Panc1 (cell line): ENCODE measurements at regions not wholly inside any gene's neighbourhood (a gene's known extent, or its start where the extent isn't known, plus 50 kb on each side); places are given as distances from the start of the nearest gene placed in this dataset.

Experiments
- ATAC-seq: fragments of 200-7000 bp; cut with Tn5 transposase; 2 replicates; pipeline ENCODE4 v1.9.1; 2020; ENCODE audit warnings: mild to moderate bottlenecking, moderate library complexity
- BruUV-seq: library from RNA; stranded (reverse); fragments of 400-500 nt; replicated peaks from 2 replicates; lab custom pipeline; 2021; lab: Mats Ljungman, UMichigan
- CTCF ChIA-PET: fragments of 300-600 bp; sonication (Branson Sonifier 250); formaldehyde crosslinking; loops from one replicate; lab custom pipeline; 2022; ENCODE audit warnings: antibody characterized with exemption; lab: Charles Lee
- POLR2A ChIA-PET: fragments of 300-600 bp; sonication (Branson Sonifier 250); formaldehyde crosslinking; loops from one replicate; lab custom pipeline; 2022; ENCODE audit warnings: antibody characterized with exemption; lab: Charles Lee
- DNase-seq: peaks from one replicate; pipeline ENCODE4 v3.0.0-alpha.2; 2010; ENCODE audit warnings: low read depth, low spot score
- H3K27ac ChIP-seq: 2 replicates; pipeline ENCODE4 v1.5.1; 2011; ENCODE audit warnings: mild to moderate bottlenecking, low read length, inconsistent platforms
- H3K27me3 ChIP-seq: fragments of 200-500 bp; sonication (Bioruptor generic); 2 replicates; pipeline ENCODE4 v1.6.0; 2014; ENCODE audit warnings: low read length, inconsistent platforms; ENCODE audit not compliant: control insufficient read depth, insufficient read depth
- H3K36me3 ChIP-seq: fragments of 200-500 bp; sonication (Bioruptor generic); 2 replicates; pipeline ENCODE4 v1.5.1; 2014; ENCODE audit warnings: inconsistent platforms, mild to moderate bottlenecking, low read length, moderate library complexity; ENCODE audit not compliant: control insufficient read depth, insufficient read depth
- H3K4me1 ChIP-seq: 2 replicates; pipeline ENCODE4 v1.5.1; 2011; ENCODE audit warnings: inconsistent platforms, mild to moderate bottlenecking, low read length, moderate library complexity; ENCODE audit not compliant: control insufficient read depth, insufficient read depth
- H3K4me3 ChIP-seq, 2 experiments: 2 replicates each; pipeline ENCODE4 v1.5.1; 2011 to 2012; ENCODE audit warnings: low read depth in 2 of 2, low read length in 2 of 2, mild to moderate bottlenecking in 2 of 2, inconsistent platforms in 1 of 2, moderate library complexity in 1 of 2
- H3K9me3 ChIP-seq: fragments of 200-500 bp; sonication (Bioruptor generic); 2 replicates; pipeline ENCODE4 v1.5.1; 2014; ENCODE audit warnings: low read depth, mild to moderate bottlenecking, inconsistent platforms, low read length, moderate library complexity; ENCODE audit not compliant: control insufficient read depth, insufficient read depth
- POLR2AphosphoS5 ChIP-seq: IDR thresholded peaks from 2 replicates; pipeline ENCODE4 v1.6.1; 2012; ENCODE audit warnings: mild to moderate bottlenecking, low read depth, low read length, moderate library complexity
- SIN3A ChIP-seq: IDR thresholded peaks from 2 replicates; pipeline ENCODE4 v1.6.1; 2012; ENCODE audit warnings: low read depth, mild to moderate bottlenecking, low read length, moderate library complexity, borderline replicate concordance; ENCODE audit not compliant: insufficient read depth
- TCF7L2 ChIP-seq: IDR thresholded peaks from 2 replicates; pipeline ENCODE4 v1.6.1; 2011; ENCODE audit warnings: mild to moderate bottlenecking, low read depth, low read length, inconsistent platforms
- in situ Hi-C: cut with HindIII; loops from 2 replicates; pipeline ENCODE4 v1.10.0; 2016; ENCODE audit warnings: low sequenced_read_pairs, low pct_unique_long_range_greater_than_20kb
- intact Hi-C: fragments of 100-400 bp; cut with micrococcal nuclease; formaldehyde crosslinking; loops from one replicate; pipeline ENCODE4 v1.10.0; 2022; ENCODE audit not compliant: unreplicated experiment
- TF ChIP-seq, protein P1 (sequence below), 2 experiments: IDR thresholded peaks; 2 replicates each; pipeline ENCODE4 v1.6.1; 2011 to 2012; ENCODE audit warnings: low read depth in 2 of 2, control low read depth in 1 of 2, low read length in 1 of 2, mild to moderate bottlenecking in 1 of 2, moderate library complexity in 1 of 2; ENCODE audit not compliant: insufficient read depth in 1 of 2
- TF ChIP-seq, protein P2 (sequence below): fragments of 450-650 bp; IDR thresholded peaks from 2 replicates; pipeline ENCODE4 v1.5.1; 2017; ENCODE audit warnings: mild to moderate bottlenecking

DNA sequence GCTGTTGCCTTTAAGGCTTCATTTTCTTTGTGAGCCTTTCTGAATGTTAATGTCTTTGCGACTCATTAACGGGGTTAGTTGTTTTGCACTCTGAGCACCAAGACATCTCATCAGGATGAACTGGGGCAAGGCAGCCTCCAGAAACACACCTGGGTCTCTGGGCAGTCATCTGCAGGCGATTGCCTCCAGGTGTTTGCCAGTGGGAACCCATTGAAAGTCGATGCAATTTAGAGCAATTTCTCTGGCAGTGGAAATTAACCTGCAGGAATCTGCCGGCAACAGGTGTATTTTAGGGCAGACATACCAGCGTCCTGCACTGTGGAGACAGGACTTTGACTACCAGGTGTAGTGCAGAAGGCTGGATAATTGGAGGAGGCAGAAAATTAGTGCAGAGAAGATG lies 661.0 kb upstream of the PTBP2 start:
- ATAC-seq = no peak
- BruUV-seq = no TSS peak
- ChIA-PET POLR2A (no interaction called here), CTCF (no interaction called here)
- Histone ChIP-seq H3K27me3 (no peaks in the 10 kb centered on the region), H3K36me3 (no peaks in the 10 kb centered on the region), H3K4me1 (no peaks in the 10 kb centered on the region), H3K27ac (no peak overlapping the region), H3K9me3 (no peaks in the 10 kb centered on the region), H3K4me3 (no peak overlapping the region)
- TF ChIP-seq SIN3A = no peak
- no peak for TF ChIP-seq POLR2AphosphoS5
- TF ChIP-seq, protein P1, sequence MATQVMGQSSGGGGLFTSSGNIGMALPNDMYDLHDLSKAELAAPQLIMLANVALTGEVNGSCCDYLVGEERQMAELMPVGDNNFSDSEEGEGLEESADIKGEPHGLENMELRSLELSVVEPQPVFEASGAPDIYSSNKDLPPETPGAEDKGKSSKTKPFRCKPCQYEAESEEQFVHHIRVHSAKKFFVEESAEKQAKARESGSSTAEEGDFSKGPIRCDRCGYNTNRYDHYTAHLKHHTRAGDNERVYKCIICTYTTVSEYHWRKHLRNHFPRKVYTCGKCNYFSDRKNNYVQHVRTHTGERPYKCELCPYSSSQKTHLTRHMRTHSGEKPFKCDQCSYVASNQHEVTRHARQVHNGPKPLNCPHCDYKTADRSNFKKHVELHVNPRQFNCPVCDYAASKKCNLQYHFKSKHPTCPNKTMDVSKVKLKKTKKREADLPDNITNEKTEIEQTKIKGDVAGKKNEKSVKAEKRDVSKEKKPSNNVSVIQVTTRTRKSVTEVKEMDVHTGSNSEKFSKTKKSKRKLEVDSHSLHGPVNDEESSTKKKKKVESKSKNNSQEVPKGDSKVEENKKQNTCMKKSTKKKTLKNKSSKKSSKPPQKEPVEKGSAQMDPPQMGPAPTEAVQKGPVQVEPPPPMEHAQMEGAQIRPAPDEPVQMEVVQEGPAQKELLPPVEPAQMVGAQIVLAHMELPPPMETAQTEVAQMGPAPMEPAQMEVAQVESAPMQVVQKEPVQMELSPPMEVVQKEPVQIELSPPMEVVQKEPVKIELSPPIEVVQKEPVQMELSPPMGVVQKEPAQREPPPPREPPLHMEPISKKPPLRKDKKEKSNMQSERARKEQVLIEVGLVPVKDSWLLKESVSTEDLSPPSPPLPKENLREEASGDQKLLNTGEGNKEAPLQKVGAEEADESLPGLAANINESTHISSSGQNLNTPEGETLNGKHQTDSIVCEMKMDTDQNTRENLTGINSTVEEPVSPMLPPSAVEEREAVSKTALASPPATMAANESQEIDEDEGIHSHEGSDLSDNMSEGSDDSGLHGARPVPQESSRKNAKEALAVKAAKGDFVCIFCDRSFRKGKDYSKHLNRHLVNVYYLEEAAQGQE (IDR thresholded peaks at IDR 0.05; ENCODE audit: insufficient read depth in 1 of 2, low read depth in 2 of 2, low read length in 1 of 2) = no peak
- TF ChIP-seq TCF7L2 = no peak
- TF ChIP-seq, protein P2, sequence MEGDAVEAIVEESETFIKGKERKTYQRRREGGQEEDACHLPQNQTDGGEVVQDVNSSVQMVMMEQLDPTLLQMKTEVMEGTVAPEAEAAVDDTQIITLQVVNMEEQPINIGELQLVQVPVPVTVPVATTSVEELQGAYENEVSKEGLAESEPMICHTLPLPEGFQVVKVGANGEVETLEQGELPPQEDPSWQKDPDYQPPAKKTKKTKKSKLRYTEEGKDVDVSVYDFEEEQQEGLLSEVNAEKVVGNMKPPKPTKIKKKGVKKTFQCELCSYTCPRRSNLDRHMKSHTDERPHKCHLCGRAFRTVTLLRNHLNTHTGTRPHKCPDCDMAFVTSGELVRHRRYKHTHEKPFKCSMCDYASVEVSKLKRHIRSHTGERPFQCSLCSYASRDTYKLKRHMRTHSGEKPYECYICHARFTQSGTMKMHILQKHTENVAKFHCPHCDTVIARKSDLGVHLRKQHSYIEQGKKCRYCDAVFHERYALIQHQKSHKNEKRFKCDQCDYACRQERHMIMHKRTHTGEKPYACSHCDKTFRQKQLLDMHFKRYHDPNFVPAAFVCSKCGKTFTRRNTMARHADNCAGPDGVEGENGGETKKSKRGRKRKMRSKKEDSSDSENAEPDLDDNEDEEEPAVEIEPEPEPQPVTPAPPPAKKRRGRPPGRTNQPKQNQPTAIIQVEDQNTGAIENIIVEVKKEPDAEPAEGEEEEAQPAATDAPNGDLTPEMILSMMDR = no peak
- in situ Hi-C loops (no loop called here), intact Hi-C loops (no loop called here)
- no peak for DNase-seq

DNA sequence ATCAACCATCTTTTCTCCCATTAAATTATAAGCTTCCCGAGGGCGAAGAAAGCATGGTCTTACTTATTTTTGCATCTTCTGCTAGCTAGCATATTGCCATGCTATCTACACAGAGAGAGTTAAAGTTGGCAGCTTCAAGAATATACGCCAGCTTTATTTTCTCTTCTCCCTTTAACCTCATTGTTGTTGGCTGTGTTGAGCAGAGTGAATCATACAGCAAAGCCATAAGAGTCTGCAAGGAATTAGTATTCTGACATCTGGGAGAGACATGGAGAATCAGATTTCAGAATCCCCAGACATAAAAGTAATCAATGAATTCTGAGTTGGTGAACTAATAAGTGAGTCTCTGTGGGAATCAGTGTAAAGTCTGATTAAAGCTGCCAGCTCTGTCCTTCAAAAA lies 649.6 kb upstream of the PTBP2 start:
- Histone ChIP-seq H3K27me3 (no peaks in the 10 kb centered on the region), H3K36me3 (no peaks in the 10 kb centered on the region), H3K9me3 (no peaks in the 10 kb centered on the region), H3K4me1 (no peaks in the 10 kb centered on the region), H3K4me3 (no peak overlapping the region), H3K27ac (no peak overlapping the region)
- intact Hi-C loops = no loop called here
- DNase-seq (no peak), ATAC-seq (no peak)
- BruUV-seq = no TSS peak
- ChIA-PET POLR2A (interaction anchor here (0.5 kb wide), 1 partner anchor 30 kb away, joined by 5 read pairs; no protein-coding TSS in a partner anchor), CTCF (no interaction called here)
- in situ Hi-C loops = no loop called here
- TF ChIP-seq, protein P1 (IDR thresholded peaks at IDR 0.05; ENCODE audit: insufficient read depth in 1 of 2, low read depth in 2 of 2, low read length in 1 of 2) = no peak
- TF ChIP-seq, protein P2 = no peak
- TF ChIP-seq POLR2AphosphoS5 = no peak
- TF ChIP-seq SIN3A = no peak
- no peak for TF ChIP-seq TCF7L2
